ENCODE measurements at regions not wholly inside any gene's neighbourhood (a gene's known extent, or its start where the extent isn't known, plus 50 kb on each side); places are given as distances from the start of the nearest gene placed in this dataset.

- TF ChIP-seq CTCF (IDR thresholded peaks at IDR 0.05; ENCODE audit: insufficient read depth, low read length) (no peak), POLR2AphosphoS5 (IDR thresholded peaks at IDR 0.05; ENCODE audit: low read depth) (no peak)
Observed at GRCh38 chr1:79398501-79398900, 392.0 kb upstream of the ADGRL4 start.
